ENCODE measurements at regions not wholly inside any gene's neighbourhood (a gene's known extent, or its start where the extent isn't known, plus 50 kb on each side); places are given as distances from the start of the nearest gene placed in this dataset.

- no peak for TF ChIP-seq CTCF (IDR thresholded peaks at IDR 0.05; ENCODE audit: insufficient read depth, low read length)
- TF ChIP-seq, protein P1, sequence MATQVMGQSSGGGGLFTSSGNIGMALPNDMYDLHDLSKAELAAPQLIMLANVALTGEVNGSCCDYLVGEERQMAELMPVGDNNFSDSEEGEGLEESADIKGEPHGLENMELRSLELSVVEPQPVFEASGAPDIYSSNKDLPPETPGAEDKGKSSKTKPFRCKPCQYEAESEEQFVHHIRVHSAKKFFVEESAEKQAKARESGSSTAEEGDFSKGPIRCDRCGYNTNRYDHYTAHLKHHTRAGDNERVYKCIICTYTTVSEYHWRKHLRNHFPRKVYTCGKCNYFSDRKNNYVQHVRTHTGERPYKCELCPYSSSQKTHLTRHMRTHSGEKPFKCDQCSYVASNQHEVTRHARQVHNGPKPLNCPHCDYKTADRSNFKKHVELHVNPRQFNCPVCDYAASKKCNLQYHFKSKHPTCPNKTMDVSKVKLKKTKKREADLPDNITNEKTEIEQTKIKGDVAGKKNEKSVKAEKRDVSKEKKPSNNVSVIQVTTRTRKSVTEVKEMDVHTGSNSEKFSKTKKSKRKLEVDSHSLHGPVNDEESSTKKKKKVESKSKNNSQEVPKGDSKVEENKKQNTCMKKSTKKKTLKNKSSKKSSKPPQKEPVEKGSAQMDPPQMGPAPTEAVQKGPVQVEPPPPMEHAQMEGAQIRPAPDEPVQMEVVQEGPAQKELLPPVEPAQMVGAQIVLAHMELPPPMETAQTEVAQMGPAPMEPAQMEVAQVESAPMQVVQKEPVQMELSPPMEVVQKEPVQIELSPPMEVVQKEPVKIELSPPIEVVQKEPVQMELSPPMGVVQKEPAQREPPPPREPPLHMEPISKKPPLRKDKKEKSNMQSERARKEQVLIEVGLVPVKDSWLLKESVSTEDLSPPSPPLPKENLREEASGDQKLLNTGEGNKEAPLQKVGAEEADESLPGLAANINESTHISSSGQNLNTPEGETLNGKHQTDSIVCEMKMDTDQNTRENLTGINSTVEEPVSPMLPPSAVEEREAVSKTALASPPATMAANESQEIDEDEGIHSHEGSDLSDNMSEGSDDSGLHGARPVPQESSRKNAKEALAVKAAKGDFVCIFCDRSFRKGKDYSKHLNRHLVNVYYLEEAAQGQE (IDR thresholded peaks at IDR 0.05; ENCODE audit: insufficient replicate concordance, low read depth): no peak
- TF ChIP-seq POLR2AphosphoS5 (IDR thresholded peaks at IDR 0.05; ENCODE audit: low read depth): no peak
- TF ChIP-seq GABPA (IDR thresholded peaks at IDR 0.05; ENCODE audit: low read depth): no peak
- TF ChIP-seq SPI1 (IDR thresholded peaks at IDR 0.05; ENCODE audit: borderline replicate concordance, low read depth): no peak
Observed at GRCh38 chr2:223368481-223368880, 233.7 kb downstream of the SCG2 start.
